Putamen (tissue), 1 donor: ENCODE measurements at regions not wholly inside any gene's neighbourhood (a gene's known extent, or its start where the extent isn't known, plus 50 kb on each side); places are given as distances from the start of the nearest gene placed in this dataset.

Experiments used
- DNase-seq: peaks from one replicate; pipeline ENCODE4 v3.0.0-alpha.2; 2016; ENCODE audit warnings: low spot score

DNA sequence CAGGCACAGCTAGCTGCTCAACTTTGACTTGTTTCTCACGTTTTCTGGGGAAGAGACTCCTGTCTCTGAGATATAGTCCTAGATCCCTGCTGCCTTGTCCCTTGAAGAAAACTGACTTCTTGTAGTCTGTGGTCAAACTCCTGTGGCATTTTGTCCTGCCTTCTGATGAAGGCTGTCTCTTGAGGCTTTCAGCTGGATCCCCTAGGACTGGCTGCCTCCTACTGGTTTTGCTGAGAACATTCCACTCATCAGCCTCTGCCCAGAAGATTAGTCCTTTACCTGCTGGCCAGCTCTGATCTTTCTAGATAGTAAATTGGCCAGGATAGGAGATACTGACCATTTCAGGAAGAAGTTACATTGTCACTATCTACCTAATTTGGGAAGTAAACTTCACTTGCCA, 71.9 kb upstream of the CNR1 start:
- no peak for DNase-seq

GRCh38 chr6:88236612-88237360, 70.6 kb upstream of the CNR1 start:
- DNase-seq: no peak

GRCh38 chr6:88232753-88233152, 66.6 kb upstream of the CNR1 start:
- DNase-seq: no peak

DNA sequence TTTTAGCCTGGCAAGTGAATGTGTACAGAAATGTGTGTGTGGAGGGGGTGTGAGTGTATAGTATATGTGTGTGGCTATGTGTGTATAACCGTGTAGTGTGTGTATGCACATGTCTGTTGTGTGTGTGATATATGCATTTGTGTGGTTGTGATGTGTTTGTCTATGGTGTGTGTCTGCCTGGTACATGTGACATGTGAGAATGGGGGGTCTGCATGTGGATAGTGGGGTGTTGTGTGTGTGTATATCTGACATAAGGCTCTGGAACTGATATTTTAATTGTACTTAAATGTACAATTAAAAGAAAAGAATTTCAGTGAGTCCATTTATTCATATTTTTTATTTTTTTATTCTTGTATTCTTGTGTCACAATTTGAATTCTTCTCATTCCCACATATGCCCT, 57.2 kb upstream of the CNR1 start:
- DNase-seq: no peak

GRCh38 chr6:88220493-88220892, 54.3 kb upstream of the CNR1 start:
- DNase-seq: no peak

GRCh38 chr6:88216182-88216581, 50.0 kb upstream of the CNR1 start:
- peak; percentile 9 for DNase-seq
